ENCODE measurements at regions not wholly inside any gene's neighbourhood (a gene's known extent, or its start where the extent isn't known, plus 50 kb on each side); places are given as distances from the start of the nearest gene placed in this dataset.

DNA sequence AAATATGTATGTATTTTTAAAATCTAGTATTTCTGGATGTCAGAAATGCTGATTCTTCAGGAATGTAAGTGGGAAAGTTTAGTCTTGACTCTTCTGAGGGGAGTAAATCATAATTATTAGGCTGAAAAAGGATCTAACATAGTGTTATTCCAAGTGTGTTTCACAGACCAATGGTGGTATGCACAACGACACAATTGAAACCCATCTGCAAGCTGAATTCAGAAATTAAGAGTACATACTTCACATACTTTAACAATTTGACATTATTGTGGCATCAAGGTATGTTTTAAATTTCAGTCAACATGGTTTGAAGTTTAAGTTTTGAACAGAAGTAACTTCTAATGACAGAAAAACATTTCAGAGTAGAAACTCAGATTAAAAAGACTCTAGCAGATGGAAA is 236.7 kb downstream of the SLC7A11 start:
- H3K9me3 ChIP-seq = no peaks in the 10 kb centered on the region
- no peaks in the 10 kb centered on the region for H3K27me3 ChIP-seq
- no peak for DNase-seq

DNA sequence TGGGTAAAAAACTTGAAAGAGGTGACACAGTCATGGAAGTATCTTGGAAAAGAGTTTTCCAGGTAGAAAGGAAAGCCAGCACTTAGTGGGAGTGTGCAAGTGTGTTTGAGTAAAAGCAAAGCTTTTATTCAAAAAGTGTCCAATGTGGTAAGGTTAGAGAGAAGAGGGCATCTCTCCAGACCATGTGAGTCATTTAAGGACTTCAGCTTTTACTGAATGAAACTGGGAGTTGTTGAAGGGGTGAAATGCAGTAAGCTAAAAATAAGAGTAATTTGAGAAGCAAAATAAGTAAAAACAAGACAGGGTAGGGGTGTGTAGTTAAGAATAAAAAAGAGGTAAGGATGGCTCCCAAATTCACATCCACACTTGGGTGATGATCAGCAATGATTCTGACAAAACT is 238.9 kb downstream of the SLC7A11 start:
- H3K27me3 ChIP-seq = no peaks in the 10 kb centered on the region
- no peaks in the 10 kb centered on the region for H3K36me3 ChIP-seq
- intact Hi-C loops (cut with DNase I) = no loop called here
- TF ChIP-seq, protein P1, sequence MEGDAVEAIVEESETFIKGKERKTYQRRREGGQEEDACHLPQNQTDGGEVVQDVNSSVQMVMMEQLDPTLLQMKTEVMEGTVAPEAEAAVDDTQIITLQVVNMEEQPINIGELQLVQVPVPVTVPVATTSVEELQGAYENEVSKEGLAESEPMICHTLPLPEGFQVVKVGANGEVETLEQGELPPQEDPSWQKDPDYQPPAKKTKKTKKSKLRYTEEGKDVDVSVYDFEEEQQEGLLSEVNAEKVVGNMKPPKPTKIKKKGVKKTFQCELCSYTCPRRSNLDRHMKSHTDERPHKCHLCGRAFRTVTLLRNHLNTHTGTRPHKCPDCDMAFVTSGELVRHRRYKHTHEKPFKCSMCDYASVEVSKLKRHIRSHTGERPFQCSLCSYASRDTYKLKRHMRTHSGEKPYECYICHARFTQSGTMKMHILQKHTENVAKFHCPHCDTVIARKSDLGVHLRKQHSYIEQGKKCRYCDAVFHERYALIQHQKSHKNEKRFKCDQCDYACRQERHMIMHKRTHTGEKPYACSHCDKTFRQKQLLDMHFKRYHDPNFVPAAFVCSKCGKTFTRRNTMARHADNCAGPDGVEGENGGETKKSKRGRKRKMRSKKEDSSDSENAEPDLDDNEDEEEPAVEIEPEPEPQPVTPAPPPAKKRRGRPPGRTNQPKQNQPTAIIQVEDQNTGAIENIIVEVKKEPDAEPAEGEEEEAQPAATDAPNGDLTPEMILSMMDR (IDR thresholded peaks at IDR 0.05) = no peak
- no peak overlapping the region for H3K4me3 ChIP-seq
- H3K9ac ChIP-seq (ENCODE audit: low read depth in 2 of 2, low read length in 2 of 2) = no peak overlapping the region
- no peak overlapping the region for H3K27ac ChIP-seq
- H3K4me1 ChIP-seq = no peaks in the 10 kb centered on the region
- DNase-seq = no peak
- no peaks in the 10 kb centered on the region for H3K9me3 ChIP-seq

More for the DNA sequence above, 236.7 kb downstream of the SLC7A11 start:
- no peak overlapping the region for H3K27ac ChIP-seq
- intact Hi-C loops (cut with DNase I) = no loop called here
- TF ChIP-seq, protein P1 (IDR thresholded peaks at IDR 0.05) = no peak
- H3K36me3 ChIP-seq = no peaks in the 10 kb centered on the region
- no peak overlapping the region for H3K4me3 ChIP-seq
- H3K9ac ChIP-seq (ENCODE audit: low read depth in 2 of 2, low read length in 2 of 2) = no peak overlapping the region
- H3K4me1 ChIP-seq = no peaks in the 10 kb centered on the region

DNA sequence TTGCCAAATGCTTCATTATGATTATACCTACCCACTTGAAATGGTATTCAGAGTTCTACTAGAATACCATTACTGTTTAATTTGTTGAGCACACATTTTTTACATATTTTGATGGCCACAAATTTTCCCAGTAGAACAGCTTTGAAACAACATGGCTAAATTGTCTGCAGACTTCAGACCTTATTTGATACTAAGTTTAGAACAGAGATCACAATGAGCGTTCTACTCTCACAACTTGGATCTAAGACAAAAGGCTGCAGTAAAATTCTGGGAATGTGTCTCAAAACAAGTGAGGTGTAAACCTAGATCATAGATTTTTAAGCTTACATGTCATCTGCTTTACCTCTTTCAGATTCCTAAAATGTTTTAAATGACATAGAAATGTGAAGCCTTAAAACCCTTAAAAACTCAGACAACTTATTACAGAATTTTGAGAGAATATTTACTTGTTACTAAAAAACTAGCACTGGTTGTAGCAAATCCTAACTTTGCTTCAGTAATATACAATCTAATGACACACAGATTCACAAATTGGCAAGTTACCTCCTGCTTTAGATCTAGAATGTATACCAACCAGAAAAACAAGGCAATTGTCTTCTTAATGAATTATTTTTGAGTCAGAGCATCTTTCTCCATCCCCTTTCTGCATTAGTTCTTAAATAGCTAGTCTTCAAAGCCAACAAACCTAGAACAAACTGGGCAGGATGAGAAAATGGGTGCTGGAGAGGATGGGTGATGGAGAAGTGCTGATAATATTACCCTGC is 243.3 kb downstream of the SLC7A11 start:
- no peaks in the 10 kb centered on the region for H3K9me3 ChIP-seq
- H3K4me1 ChIP-seq = no peaks in the 10 kb centered on the region
- TF ChIP-seq, protein P1 (IDR thresholded peaks at IDR 0.05) = no peak
- DNase-seq = no peak
- H3K9ac ChIP-seq (ENCODE audit: low read depth in 2 of 2, low read length in 2 of 2) = no peak overlapping the region
- intact Hi-C loops (cut with DNase I) = no loop called here
- no peaks in the 10 kb centered on the region for H3K36me3 ChIP-seq
- H3K27me3 ChIP-seq = no peaks in the 10 kb centered on the region
- H3K27ac ChIP-seq = no peak overlapping the region
- H3K4me3 ChIP-seq = no peak overlapping the region

DNA sequence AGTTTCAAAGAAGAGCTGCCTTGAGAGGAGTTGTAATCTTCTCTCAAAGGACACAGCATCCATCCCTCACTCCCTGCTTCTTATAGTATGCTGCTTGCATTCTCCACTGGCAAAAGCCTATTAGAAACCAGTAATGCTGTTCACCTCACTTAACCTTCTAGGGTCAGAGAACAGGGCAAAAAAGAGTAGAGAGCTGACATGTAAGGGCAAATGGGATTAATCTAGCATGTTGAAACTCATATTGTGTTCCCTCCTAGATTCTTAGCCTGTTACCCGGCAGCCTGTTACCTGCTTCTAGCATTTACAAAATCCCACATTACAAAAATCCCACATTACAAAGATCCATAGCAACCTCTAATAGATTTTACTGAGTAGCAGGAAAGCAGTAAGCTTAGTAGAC is 244.7 kb downstream of the SLC7A11 start:
- Histone ChIP-seq H3K4me3 (no peak overlapping the region), H3K9me3 (no peaks in the 10 kb centered on the region), H3K9ac (ENCODE audit: low read depth in 2 of 2, low read length in 2 of 2) (no peak overlapping the region), H3K4me1 (no peaks in the 10 kb centered on the region), H3K27me3 (no peaks in the 10 kb centered on the region), H3K27ac (no peak overlapping the region), H3K36me3 (no peaks in the 10 kb centered on the region)
- intact Hi-C loops (cut with DNase I) = no loop called here
- DNase-seq = no peak
- TF ChIP-seq, protein P1 (IDR thresholded peaks at IDR 0.05) = no peak

DNA sequence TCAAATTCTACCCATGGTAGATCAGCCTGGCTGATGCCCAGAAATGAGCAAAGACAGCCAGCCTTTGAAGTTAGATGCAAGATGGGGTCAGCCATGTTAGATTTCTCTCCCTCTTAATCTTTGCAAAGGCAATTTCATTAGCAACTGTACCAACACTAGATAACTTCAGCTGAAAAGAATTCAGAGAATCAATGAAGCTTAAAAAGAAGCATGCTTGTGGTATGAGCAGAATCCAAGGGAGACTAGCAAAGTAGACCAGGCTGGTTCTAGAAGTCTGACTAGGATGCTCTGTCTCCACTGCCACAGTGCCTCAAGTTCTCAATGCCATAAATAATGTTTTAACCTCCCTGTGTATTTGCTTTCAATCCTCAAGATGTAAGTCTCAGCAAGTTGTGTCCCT is 247.3 kb downstream of the SLC7A11 start:
- intact Hi-C loops (cut with DNase I) = no loop called here
- TF ChIP-seq, protein P1 (IDR thresholded peaks at IDR 0.05) = no peak

More for the DNA sequence above, 247.3 kb downstream of the SLC7A11 start:
- H3K4me1 ChIP-seq = no peaks in the 10 kb centered on the region
- H3K27ac ChIP-seq = no peak overlapping the region
- no peak overlapping the region for H3K4me3 ChIP-seq
- no peak for DNase-seq
- H3K27me3 ChIP-seq = no peaks in the 10 kb centered on the region
- H3K36me3 ChIP-seq = no peaks in the 10 kb centered on the region
- H3K9ac ChIP-seq (ENCODE audit: low read depth in 2 of 2, low read length in 2 of 2) = no peak overlapping the region
- H3K9me3 ChIP-seq = no peaks in the 10 kb centered on the region
